Inferior parietal cortex (tissue), 1 donor: ENCODE measurements at regions not wholly inside any gene's neighbourhood (a gene's known extent, or its start where the extent isn't known, plus 50 kb on each side); places are given as distances from the start of the nearest gene placed in this dataset.
"Not testable (repeated sequence)": the region's sequence is repeated elsewhere in the genome, so short reads cannot be mapped to it uniquely, and the experiment has no call there.

Experiments used
- DNase-seq: peaks from one replicate; pipeline ENCODE4 v3.0.0-alpha.2; 2016; ENCODE audit errors: extremely low spot score

DNA sequence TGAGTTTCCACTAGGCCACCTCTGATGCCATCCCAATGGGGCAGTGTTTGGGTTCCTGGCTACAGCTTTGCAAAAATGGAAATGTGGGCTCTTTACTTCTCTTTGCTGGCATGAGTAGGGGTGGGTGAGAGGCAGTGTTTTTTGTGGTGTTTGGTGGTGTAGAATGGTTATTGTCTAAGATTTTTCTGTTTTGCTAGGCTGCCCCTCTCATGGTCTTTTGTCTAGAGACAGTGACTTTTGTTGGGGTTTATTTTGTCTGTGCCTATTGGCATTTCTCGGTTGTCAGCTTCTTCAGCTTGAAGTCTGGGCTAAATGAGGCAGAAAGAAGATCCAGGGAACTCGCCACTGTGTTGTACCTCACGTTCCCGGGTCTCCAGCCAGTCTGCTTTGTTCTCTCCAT, 112.1 kb downstream of the CENPF start:
- DNase-seq: no peak

DNA sequence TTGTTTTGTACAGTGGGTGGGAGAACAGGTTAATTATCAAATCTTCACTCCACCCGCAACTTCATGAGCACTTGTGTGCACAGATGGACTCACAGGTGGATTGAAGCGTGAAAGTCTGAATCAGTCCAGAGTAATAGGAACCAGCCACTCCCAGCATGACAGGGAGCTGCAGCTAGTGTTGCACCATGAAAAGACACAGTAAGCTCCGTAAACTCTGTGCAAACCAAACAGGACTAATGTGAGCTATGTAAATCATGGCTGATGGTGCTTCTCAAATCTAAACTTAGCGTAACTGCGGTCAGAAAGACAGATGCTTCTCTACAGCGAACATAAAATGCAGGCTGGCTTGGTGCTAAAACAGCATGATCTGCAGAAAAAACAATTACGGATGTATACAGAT, 114.4 kb downstream of the CENPF start:
- no peak for DNase-seq

GRCh38 chr1:214718724-214719123, 115.7 kb downstream of the CENPF start:
- no peak for DNase-seq

GRCh38 chr1:214719207-214719606, 116.2 kb downstream of the CENPF start:
- DNase-seq: no peak

DNA sequence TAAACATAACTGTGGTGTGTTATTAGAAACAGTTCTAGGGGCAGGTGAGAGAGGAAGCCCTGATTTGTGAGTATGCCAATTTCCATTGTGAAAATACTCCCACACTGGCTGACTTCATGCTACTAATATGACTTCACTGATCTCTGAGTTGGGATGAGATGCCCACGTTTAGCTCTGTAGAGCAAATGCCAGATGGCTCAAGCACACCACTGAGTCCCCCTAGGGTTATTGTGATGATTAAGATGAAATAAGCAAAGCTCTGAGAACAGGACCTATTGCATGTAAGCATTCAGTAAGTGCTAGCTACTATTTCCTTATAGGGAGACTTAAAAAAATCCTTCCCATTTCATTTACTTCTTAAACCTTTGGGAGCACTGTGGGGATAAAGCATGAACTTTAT, 117.6 kb downstream of the CENPF start:
- DNase-seq: no peak

GRCh38 chr1:214727274-214727673, 124.3 kb downstream of the CENPF start:
- DNase-seq: no peak

DNA sequence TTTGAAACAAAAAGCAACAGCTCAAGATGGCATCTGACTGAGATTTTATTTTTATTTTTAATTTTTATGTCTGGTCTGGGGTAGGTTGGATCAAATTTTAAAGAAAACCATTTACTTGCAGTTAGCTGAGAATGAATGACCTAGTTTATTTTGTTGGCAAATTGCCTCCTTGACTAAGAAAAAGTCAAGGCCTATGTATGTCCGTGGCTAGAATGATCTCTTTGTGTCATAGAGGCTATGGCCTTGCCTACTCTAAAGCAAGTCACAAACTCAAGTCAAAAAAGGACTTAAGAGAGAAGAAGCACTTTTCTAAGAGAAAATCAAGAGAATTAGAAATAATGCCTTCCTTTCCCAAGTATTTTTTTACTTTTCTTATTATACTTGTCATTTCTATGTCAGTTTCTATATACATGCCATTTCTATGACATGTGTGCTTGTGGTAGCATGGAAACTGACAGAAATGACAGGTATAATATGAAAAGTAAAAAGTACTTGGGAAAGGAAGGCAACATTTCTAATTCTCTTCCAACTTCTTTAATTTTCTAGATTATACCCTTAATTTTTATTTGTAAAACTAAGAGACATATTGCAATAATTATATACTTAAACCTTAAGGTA, 136.7 kb downstream of the CENPF start:
- DNase-seq: no peak

DNA sequence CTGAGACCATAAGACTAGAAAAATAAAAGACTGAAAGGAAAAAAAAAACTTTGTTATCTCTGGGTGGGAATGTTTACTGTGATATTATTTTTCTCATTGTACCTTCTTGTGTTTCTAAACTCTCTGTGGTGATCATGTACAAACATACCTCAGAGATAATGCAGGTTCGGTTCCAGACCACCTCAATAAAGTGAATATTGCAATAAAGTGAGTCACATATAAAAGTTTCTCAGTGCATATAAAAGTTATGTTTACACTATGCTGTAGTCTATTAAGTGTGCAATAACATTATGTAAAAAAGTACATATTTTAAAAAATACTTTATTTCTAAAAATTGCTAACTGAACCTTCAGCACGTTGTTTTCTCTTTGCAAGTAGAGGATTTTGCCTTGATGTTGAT, 137.5 kb downstream of the CENPF start:
- no peak for DNase-seq

DNA sequence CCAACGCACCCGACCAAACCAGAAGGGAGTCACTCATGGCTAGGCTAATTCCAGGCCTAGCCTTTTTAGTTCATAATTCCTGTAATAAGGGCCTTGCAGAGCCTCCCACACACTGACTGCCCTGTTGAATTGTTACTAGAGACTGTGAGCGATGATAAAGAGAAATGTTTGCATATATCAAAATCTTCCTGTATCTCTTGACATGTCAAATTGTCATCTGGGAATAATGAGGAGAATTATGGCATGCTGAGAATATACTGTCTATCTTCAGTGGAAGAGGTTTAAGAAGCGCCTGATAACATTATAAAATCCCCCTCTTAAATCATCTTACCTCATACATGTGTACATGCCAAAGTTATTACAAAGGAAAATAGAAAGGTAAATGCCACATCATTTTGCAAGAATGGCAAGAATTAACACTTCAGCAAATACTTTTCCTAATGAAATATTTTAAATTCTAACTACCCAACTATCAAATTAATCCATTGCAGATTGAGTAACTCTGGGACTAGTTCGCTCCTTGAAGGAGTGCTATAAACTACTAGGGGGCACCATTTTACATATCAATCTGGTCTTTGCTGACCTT, 144.1 kb downstream of the CENPF start:
- no peak for DNase-seq

DNA sequence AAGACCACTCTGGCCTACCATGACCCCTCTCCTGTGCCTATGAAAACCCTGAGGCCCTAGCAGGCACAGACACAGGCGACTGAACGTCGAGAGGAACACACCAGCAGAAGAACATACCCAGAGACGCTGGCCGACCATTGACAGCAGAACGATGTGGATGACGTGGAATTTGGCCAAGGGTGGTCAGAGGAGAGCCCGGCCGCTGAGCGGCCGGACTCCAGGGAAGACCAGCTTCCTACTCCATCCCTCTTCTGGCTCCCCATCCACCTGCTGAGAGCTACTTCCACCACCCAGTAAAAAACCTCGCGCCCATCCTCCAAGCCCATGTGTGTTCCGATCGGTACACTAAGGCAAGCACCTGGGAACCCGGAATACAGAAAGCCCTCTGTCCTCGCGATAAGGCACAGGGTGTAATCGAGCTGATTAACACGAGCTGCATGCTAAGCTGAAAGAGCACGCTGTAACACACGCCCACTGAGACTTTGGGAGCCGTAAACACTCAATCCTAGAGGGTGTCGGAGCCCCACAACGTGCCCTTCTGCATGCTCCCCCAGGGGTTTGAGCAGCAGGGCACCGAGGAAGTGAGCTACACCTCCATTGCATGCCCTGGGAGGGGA, 150.3 kb downstream of the CENPF start:
- no peak for DNase-seq

DNA sequence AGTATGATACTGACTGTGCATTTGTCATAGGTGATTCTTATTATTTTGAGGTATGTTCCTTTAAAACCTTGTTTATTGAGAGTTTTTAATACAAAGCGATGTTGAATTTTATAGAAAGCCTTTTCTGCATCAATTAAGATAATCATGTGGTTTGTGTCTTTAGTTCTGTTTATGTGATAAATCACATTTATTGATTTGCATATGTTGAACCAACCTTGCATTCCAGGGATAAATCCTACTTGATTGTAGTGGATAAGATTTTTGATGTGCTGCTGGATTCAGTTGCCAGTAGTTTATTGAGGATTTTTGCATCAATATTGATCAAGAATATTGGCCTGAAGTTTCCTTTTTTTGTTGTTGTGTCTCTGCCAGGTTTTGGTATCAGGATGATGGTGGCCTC, 158.0 kb downstream of the CENPF start:
- DNase-seq: no peak

GRCh38 chr1:214762902-214763301, 159.9 kb downstream of the CENPF start:
- no peak for DNase-seq

GRCh38 chr1:214764502-214764901, 161.5 kb downstream of the CENPF start:
- DNase-seq: no peak

- DNase-seq: no peak
These were observed 164.2 kb downstream of the CENPF start for GRCh38 chr1:214767221-214767620.

GRCh38 chr1:214769666-214770065, 166.7 kb downstream of the CENPF start:
- DNase-seq: not testable (repeated sequence)

DNA sequence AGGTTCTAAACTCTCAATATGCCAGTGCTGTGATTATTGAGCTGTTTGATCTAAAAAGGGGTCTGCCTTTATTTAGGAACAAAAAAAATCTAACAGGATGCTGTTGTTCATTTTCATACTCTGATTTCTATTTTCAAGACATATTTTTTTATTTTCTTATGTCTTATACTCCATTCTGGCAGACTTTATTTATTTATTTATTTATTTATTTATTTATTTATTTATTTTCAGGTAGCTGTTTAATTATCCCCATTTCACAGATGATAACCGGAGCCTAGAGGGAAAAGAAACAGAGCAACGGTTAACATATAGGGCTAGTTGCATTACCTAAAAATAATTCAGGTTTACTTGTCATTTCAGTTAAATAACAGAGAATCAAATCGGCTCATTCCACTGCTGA, 174.4 kb downstream of the CENPF start:
- no peak for DNase-seq

DNA sequence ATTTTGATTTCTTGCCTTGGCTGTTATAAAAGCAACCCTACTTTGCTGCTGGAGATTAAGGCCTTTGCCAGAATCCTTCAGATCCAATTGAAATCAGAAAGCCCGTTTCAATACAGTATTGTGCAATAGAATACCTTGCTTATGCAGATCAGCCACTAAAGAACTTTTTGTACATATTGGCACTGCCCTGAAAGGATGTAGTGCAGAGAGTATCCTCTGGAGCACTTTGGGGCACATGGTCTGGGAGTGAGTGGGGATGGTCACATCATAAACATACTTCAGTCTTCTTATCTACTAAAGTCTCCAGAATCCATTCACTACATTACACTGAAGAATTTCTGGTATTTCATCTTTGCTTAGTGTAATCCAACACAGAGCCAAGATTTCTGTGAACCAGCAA, 189.0 kb downstream of the CENPF start:
- DNase-seq: no peak

- DNase-seq: no peak
These were observed 189.7 kb downstream of the CENPF start for GRCh38 chr1:214792527-214793186.

DNA sequence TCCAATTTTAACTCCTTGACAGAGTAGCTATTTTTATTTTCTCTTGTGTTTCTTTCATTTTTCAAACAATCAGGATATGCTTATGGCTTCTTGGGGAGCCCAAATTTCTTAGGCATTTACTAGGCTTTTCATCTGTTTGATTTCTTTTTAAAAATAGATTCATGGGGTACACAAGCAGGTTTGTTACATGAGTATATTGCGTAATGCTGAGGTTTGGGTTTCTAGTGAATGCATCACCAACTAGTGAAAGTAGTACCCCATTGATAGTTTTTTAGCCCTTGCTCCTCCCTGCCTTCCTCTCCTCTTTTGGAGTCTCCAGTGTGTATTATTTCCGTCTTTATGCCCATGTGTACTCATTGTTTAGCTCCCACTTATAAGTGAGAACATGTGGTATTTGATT, 190.7 kb downstream of the CENPF start:
- no peak for DNase-seq

GRCh38 chr1:214801191-214801590, 198.2 kb downstream of the CENPF start:
- DNase-seq: no peak

GRCh38 chr1:214808845-214809460, 206.0 kb downstream of the CENPF start:
- DNase-seq: no peak

DNA sequence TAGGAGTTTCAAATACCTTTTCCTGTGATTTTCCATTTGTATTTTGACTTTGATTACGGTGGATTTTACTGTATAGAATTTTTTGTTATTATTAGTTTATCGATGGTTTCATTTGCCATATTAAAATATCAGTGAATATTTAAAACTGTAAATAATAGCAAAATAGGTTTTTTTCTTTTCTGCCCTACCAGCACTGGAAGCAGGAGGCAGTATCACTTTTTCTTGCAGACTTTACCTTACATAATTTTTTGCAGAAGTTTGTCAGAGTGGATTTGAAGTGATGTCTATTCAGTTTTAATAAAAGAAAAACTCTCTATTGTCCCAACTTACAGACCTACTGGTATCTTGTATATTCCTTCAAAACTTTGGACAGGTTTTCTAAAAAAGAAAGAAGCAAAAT, 213.6 kb downstream of the CENPF start:
- no peak for DNase-seq
